Neural progenitor cell (in vitro differentiated cells): ENCODE measurements at regions not wholly inside any gene's neighbourhood (a gene's known extent, or its start where the extent isn't known, plus 50 kb on each side); places are given as distances from the start of the nearest gene placed in this dataset.
"Not testable (repeated sequence)": the region's sequence is repeated elsewhere in the genome, so short reads cannot be mapped to it uniquely, and the experiment has no call there.

Experiments used
- CTCF ChIP-seq: fragments of 200-600 bp; sonication (generic); IDR thresholded peaks from 2 replicates; pipeline ENCODE4 v1.5.1; 2017; ENCODE audit warnings: antibody characterized with exemption, mild to moderate bottlenecking
- EZH2phosphoT487 ChIP-seq: fragments of 200-600 bp; sonication (generic); IDR thresholded peaks from 2 replicates; pipeline ENCODE4 v1.6.1; 2017; ENCODE audit warnings: antibody characterized with exemption

GRCh38 chr11:94237447-94238153 lies 66.8 kb upstream of the IZUMO1R start:
- TF ChIP-seq CTCF, result peak; percentile 21
- not testable (repeated sequence) for TF ChIP-seq EZH2phosphoT487
